CD4-positive, alpha-beta T cell (primary cell): ENCODE measurements at regions not wholly inside any gene's neighbourhood (a gene's known extent, or its start where the extent isn't known, plus 50 kb on each side); places are given as distances from the start of the nearest gene placed in this dataset.

Experiments
- ATAC-seq: fragments of 200-7000 bp; cut with Tn5 transposase; one replicate; pipeline ENCODE4 v1.10.0; 2022; ENCODE audit warnings: mild to moderate bottlenecking; ENCODE audit not compliant: poor library complexity
- CTCF ChIA-PET: fragments of 350-600 bp; sonication (Branson Sonifier 250); formaldehyde crosslinking; loops from one replicate; lab custom pipeline; 2021; ENCODE audit warnings: antibody characterized with exemption, inconsistent platforms; lab: Charles Lee
- POLR2A ChIA-PET: fragments of 350-600 bp; sonication (Branson Sonifier 250); formaldehyde crosslinking; loops from one replicate; lab custom pipeline; 2021; ENCODE audit warnings: antibody characterized with exemption, inconsistent platforms; lab: Charles Lee
- DNase-seq, 14 experiments: peaks; one replicate each; pipeline ENCODE4 v3.0.0-alpha.2; 2013 to 2020; ENCODE audit warnings: mixed read lengths in 2 of 14
- H3K27ac ChIP-seq, 2 donors: one replicate each; pipeline versions ENCODE4 v1.5.1 to v1.7.0; 2013; ENCODE audit warnings: low read length in 2 of 2, low read depth in 1 of 2, mild to moderate bottlenecking in 1 of 2
- H3K27me3 ChIP-seq, 2 experiments: 1 replicate in 1 of 2; 2 replicates in 1 of 2; pipeline versions ENCODE4 v1.6.1 to v1.7.0; 2013; ENCODE audit warnings: low read length in 2 of 2, control low read depth in 1 of 2, mild to moderate bottlenecking in 1 of 2, moderate library complexity in 1 of 2; ENCODE audit not compliant: insufficient read depth in 2 of 2, control insufficient read depth in 1 of 2
- H3K36me3 ChIP-seq: one replicate; pipeline ENCODE4 v1.6.1; 2013; ENCODE audit warnings: low read length, control low read depth; ENCODE audit not compliant: insufficient read depth
- H3K4me1 ChIP-seq: one replicate; pipeline ENCODE4 v1.6.1; 2013; ENCODE audit warnings: low read length, control low read depth; ENCODE audit not compliant: insufficient read depth
- H3K4me3 ChIP-seq: one replicate; pipeline ENCODE4 v1.5.1; 2013; ENCODE audit warnings: mild to moderate bottlenecking, low read length, moderate library complexity
- H3K9me3 ChIP-seq, 2 experiments: 1 replicate in 1 of 2; 2 replicates in 1 of 2; pipeline versions ENCODE4 v1.6.1 to v1.7.0; 2013; ENCODE audit warnings: low read length in 2 of 2, mild to moderate bottlenecking in 2 of 2, control low read depth in 1 of 2, moderate library complexity in 1 of 2; ENCODE audit not compliant: control insufficient read depth in 1 of 2, insufficient read depth in 1 of 2
- H3K27ac Mint-ChIP-seq: one replicate; pipeline ENCODE4 v1.8.0; 2020; ENCODE audit warnings: mixed read lengths
- H3K27me3 Mint-ChIP-seq: one replicate; pipeline ENCODE4 v1.8.0; 2021; ENCODE audit warnings: mixed read lengths
- H3K36me3 Mint-ChIP-seq: one replicate; pipeline ENCODE4 v1.8.0; 2021; ENCODE audit warnings: low read depth, mixed read lengths
- H3K4me1 Mint-ChIP-seq: one replicate; pipeline ENCODE4 v1.8.0; 2021; ENCODE audit warnings: low read depth, mixed read lengths
- H3K4me3 Mint-ChIP-seq: one replicate; pipeline ENCODE4 v1.8.0; 2020; ENCODE audit warnings: mild to moderate bottlenecking, mixed read lengths
- H3K9me3 Mint-ChIP-seq: one replicate; pipeline ENCODE4 v1.8.0; 2020; ENCODE audit warnings: mixed read lengths
- CTCF ChIP-seq: fragments of 200-600 bp; IDR thresholded peaks from one replicate; pipeline ENCODE4 v1.8.0; 2022; ENCODE audit warnings: antibody characterized with exemption, mild to moderate bottlenecking
- intact Hi-C, 2 experiments: fragments of 100-400 bp; cut with DNase I in 1 of 2; cut with micrococcal nuclease in 1 of 2; formaldehyde crosslinking; loops; one replicate each; pipeline versions ENCODE4 v1.15.1 to v1.9.0; 2023 to 2025; cut with DNase I, micrococcal nuclease

- H3K9me3 ChIP-seq = no peaks in the 10 kb centered on the region
- no peak overlapping the region for H3K4me3 Mint-ChIP-seq
- no peaks in the 10 kb centered on the region for H3K36me3 Mint-ChIP-seq
- no peaks in the 10 kb centered on the region for H3K36me3 ChIP-seq
- no peaks in the 10 kb centered on the region for H3K4me1 ChIP-seq
- CTCF ChIA-PET = no interaction called here
- no peaks in the 10 kb centered on the region for H3K4me1 Mint-ChIP-seq
- H3K9me3 Mint-ChIP-seq = no peaks in the 10 kb centered on the region
- POLR2A ChIA-PET = no interaction called here
- peaks cover 4% of the 10 kb centered on the region for H3K27me3 Mint-ChIP-seq
- no peak overlapping the region for H3K4me3 ChIP-seq
- no peak overlapping the region for H3K27ac ChIP-seq
- peak in 4 of 14 experiments; percentile 13 to 41 (median 30) for DNase-seq
- no peak for ATAC-seq
- no peak overlapping the region for H3K27ac Mint-ChIP-seq
- no peaks in the 10 kb centered on the region for H3K27me3 ChIP-seq
- TF ChIP-seq CTCF = peak; percentile 41
- intact Hi-C loops = loop anchor here in 1 of 2 experiments (10.0 kb wide), 1 partner anchor 952 kb away; no protein-coding TSS in a partner anchor
Measured at GRCh38 chr9:7536310-7536939, 263.2 kb downstream of the DMAC1 start.

GRCh38 chr9:7534211-7534935 is 265.2 kb downstream of the DMAC1 start:
- Histone ChIP-seq H3K4me3 (no peak overlapping the region), H3K9me3 (no peaks in the 10 kb centered on the region), H3K4me1 (no peaks in the 10 kb centered on the region), H3K27ac (no peak overlapping the region), H3K27me3 (no peaks in the 10 kb centered on the region), H3K36me3 (no peaks in the 10 kb centered on the region)
- no peaks in the 10 kb centered on the region for H3K4me1 Mint-ChIP-seq
- no peaks in the 10 kb centered on the region for H3K9me3 Mint-ChIP-seq
- no peak for DNase-seq
- no peak overlapping the region for H3K4me3 Mint-ChIP-seq
- intact Hi-C loops = loop anchor here in 1 of 2 experiments (10.0 kb wide), 1 partner anchor 950 kb away; no protein-coding TSS in a partner anchor
- no peaks in the 10 kb centered on the region for H3K36me3 Mint-ChIP-seq
- peaks cover 16% of the 10 kb centered on the region for H3K27me3 Mint-ChIP-seq
- H3K27ac Mint-ChIP-seq = no peak overlapping the region
- no peak for TF ChIP-seq CTCF
- ChIA-PET POLR2A (no interaction called here), CTCF (no interaction called here)
- ATAC-seq = no peak

- H3K27me3 Mint-ChIP-seq = peaks cover 16% of the 10 kb centered on the region
- no peak for DNase-seq
- H3K9me3 Mint-ChIP-seq = no peaks in the 10 kb centered on the region
- no peaks in the 10 kb centered on the region for H3K27me3 ChIP-seq
- no peaks in the 10 kb centered on the region for H3K4me1 ChIP-seq
- no peaks in the 10 kb centered on the region for H3K36me3 Mint-ChIP-seq
- no peak overlapping the region for H3K27ac ChIP-seq
- no peak for TF ChIP-seq CTCF
- POLR2A ChIA-PET = no interaction called here
- no peaks in the 10 kb centered on the region for H3K4me1 Mint-ChIP-seq
- no peaks in the 10 kb centered on the region for H3K9me3 ChIP-seq
- no peak overlapping the region for H3K4me3 ChIP-seq
- ATAC-seq = no peak
- CTCF ChIA-PET = no interaction called here
- H3K4me3 Mint-ChIP-seq = no peak overlapping the region
- no peak overlapping the region for H3K27ac Mint-ChIP-seq
- no peaks in the 10 kb centered on the region for H3K36me3 ChIP-seq
- intact Hi-C loops = loop anchor here in 1 of 2 experiments (10.0 kb wide), 1 partner anchor 949 kb away; no protein-coding TSS in a partner anchor
Measured at GRCh38 chr9:7533376-7534090, 266.0 kb downstream of the DMAC1 start.
